Fibroblast of the conjunctiva (primary cell): ENCODE measurements at regions not wholly inside any gene's neighbourhood (a gene's known extent, or its start where the extent isn't known, plus 50 kb on each side); places are given as distances from the start of the nearest gene placed in this dataset.
A peak's percentile ranks its signal among the peaks of the same experiment; 100 is the strongest.

Source experiments
- DNase-seq: peaks from one replicate; pipeline ENCODE4 v3.0.0-alpha.2; 2010; ENCODE audit warnings: low read depth

DNA sequence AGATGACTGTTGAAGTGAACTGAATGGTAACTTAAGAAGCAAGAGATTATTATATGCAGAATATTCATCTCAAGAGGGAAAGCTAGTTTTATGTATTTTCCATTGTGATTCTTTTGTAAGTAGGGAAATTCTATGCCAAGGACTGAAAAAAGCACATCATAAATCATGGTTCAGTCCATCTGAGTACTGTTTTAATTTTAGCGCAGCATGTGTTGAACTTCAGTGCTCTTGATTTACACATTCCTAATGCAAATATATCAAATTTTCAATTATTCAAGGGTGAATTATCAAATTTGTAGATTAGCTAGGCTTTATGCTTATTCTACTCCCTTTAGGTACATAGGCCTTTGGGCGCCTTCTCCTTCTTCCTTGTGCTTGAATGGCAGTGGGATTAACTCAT is 50.3 kb upstream of the TCF12 start:
- no peak for DNase-seq

DNA sequence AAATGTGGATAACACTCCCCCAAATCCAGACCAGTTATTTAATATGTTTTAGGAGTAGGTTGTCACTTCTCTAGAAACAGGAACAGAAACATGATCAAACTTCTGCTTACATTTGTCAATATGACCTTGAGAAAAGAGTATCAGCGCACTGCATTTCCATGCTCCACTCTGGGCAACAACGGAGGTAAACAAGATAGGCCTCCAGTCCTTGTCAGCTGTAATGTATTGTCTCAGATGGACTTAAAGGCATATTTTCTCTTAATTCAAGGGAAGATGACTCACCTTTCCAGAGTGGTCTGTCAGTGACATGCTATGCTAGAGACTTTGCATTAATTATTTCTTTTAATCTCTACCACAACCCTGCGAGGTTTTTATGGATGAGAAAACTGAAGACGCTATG is 51.6 kb upstream of the TCF12 start:
- no peak for DNase-seq

- no peak for DNase-seq
These were observed 60.6 kb upstream of the TCF12 start for GRCh38 chr15:56857828-56858227.

DNA sequence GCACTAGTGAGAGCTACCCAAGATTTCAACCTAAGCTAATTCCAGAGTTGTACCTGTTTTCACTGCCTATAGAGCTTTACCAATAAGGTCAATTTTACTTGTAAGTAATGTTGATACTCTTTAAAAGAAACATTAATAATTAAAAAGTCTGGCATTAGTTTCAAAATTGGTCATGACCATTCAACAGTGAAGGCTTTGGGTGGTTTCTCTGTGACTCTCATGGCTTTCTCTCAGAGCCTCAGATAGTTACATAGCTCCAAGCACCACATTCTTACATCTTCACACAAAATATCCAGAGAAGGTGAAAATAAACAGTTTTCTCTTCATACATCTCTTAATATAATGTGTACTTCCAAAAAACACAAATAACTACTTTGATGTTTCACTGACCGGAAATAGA is 61.5 kb upstream of the TCF12 start:
- DNase-seq, result no peak

- DNase-seq, result no peak
These were observed 73.6 kb upstream of the TCF12 start for GRCh38 chr15:56844892-56845291.

DNA sequence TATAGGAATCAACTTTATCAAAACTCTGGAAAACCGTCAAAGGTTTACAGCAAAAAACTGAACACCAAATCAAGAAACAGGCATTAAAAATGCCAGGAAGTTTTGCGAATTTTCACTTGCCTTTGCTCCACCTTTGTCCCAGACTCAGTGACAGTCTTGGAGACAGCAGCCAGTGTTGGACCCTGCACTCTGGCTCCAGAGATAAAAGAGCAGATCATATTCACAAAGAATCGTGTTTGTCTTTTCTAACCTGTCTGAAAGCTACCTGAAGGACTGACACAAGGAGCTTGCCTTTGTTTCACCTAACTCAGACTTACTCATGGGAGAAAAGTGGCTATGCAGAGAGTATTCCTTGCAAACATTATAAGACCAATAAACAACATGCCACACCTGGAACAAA is 74.0 kb upstream of the TCF12 start:
- DNase-seq, result no peak

DNA sequence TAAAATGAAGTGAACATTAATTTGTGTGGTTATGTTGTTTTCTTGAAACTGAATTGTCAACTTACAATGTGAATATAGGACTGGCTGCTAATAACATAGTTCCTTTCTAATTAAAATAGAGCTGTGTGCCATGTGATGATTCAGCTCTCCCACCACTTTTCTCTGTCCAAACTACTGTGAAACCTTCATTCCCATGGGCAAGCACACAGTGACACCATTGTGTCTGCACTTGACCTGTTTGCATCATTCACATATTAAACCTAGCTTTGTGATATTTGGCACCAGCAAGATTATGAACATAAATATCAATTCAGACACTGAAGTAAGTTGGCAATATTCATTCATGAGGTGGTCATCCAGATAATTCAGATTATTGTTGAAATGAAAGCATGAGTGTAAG is 78.8 kb upstream of the TCF12 start:
- DNase-seq, result no peak

DNA sequence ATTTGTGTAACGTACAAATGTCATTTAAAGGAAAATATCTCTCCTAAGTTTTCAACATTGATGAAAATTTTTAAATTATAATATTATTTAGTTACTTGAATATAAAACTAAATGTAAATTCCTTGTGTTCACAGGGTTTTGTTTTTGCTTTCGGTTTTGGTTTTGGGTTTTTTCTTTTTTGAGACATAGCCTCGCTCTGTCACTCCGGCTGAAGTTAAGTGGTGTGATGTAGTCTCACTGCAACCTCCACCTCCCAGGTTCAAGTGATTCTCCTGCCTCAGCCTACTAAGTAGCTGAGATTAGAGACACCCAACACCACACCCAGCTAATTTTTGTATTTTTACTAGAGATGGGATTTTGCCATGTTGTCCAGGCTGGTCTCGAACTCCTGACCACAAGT is 79.3 kb upstream of the TCF12 start:
- DNase-seq, result no peak

GRCh38 chr15:56838085-56838484 is 80.4 kb upstream of the TCF12 start:
- no peak for DNase-seq

- no peak for DNase-seq
These were observed 81.2 kb upstream of the TCF12 start for GRCh38 chr15:56837273-56837672.

DNA sequence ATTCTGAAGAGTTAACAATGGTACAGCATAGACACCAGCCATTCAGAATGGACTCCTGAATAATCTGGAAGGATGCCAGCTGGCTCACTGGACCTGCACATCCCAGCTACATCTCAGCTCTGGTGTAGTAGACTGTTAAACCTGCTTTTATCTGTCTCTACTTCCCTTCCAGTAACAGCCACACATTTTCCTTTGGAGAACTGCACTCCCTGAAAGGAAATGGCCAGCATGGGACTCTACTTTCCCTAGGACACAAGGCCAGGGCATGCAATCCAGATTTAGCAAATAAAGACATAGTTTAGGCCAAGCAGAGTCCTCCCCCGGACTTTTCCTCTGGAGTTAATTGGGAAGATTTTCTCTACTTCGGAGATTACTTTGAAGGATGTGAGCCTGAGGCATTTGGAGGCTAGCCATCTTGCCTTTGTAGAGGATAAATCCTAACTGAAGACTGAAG is 82.7 kb upstream of the TCF12 start:
- no peak for DNase-seq

- DNase-seq, result peak; percentile 41
These were observed 86.3 kb upstream of the TCF12 start for GRCh38 chr15:56832125-56832524.

DNA sequence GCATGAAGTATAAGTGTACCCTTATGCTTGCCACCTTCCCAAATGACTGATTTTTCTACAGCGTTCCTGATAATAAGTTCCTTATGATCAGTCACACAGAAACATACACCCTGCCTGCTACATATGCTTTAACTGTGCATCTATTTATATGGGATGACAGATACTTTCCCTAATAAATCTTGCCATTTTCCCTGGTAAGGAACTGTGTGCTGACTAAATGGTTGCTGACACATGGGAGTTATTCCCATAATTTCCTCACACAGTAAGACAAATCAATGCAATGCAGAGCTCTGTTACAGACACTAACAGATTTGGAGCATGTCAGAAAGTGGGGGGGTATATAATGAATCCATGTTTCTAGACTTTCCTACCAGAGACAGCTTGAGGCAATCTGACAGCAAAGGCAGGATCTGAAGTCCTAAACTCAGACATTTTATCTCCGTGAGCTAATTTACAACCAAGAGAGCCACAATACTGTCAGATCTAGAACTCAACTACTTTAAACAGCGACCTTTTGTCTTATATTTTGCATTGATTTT is 86.9 kb upstream of the TCF12 start:
- no peak for DNase-seq

DNA sequence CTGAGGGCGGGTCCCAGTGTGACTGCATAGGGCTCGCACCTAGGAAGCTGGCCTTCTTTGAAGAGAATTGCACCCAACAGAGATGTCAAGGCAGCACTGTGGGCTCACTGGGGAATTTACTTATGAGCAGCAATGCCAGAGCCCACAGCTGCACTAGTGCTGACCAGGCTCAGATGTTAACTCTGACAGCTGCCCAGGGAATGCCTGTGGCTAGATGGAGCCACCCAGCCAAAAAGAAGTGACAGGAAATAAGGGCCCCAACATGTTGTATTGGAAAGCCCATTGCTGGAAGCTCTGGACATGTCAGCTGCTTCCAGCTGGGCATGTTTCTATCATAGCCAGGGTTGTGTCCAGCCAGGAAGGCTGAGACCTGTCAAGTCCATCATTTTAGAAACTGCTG is 90.9 kb upstream of the ZNF280D start:
- no peak for DNase-seq

DNA sequence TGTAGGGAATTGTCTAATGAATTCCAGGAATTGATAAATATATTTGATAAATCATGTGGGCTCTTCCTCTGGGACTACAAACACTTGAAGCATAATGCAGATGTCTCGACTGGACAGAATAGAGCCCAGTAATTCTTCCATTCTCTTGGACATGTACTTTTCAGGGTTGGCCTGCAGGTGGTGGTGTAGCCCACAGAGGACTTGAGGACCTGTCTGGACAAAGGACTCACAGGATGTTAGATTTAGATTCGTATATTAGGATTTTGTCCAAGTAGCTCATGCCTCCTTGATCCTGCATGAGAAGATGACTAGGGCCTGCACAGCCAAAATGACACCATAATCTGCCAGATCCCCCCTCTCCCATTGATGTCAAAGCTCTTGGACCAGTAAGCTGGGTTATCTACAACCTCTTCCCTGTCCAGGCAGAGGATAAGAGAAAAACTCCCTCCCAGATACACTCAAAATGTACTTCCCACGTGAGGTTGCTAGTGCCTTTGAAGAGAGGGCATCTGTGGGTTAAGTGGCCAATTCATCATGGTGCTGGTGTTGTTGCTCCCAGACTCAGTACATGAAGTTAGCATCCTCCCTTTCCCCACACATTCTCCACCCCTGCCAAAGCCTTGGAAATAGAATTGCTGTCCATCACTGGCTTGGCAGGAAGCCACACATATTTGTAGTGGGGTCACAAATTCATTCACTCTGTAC is 88.6 kb upstream of the ZNF280D start:
- peak; percentile 70 for DNase-seq

GRCh38 chr15:56820333-56820732 is 87.0 kb upstream of the ZNF280D start:
- DNase-seq, result no peak

DNA sequence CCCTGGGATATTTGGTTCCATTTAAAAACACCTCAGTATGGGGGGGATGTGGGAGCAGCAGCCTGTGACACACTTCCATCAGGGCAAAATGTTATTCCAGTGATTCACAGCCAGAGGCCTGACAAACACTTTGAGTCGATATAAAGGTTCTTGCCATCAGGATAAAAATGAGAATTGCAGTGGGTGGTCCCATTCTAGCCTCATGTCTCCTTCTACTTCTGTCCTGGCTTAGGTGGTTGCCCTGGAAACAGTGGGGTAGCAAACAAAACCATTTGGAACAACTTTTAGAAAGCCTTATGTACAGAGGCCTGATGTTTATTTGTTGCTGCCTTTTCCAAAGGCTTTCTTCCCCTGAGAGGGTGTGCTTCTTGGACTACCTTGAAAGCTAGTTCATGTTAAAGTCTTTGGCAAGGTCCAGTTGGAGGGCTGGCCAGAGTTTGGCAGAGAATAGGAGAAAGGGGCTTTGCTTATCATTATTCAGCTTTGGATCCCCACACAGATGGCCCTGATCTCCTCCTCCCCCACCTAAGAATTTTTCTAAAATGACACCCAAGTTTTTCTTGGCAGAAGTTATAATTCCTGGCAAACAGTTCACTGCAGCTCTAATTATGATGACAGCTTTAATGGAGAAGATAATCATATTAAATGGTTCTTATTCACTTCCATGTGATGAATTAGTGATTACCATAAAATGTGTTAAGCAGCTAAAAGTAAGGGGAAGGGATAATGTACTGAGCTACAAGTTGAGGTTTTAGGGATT is 84.2 kb upstream of the ZNF280D start:
- no peak for DNase-seq

DNA sequence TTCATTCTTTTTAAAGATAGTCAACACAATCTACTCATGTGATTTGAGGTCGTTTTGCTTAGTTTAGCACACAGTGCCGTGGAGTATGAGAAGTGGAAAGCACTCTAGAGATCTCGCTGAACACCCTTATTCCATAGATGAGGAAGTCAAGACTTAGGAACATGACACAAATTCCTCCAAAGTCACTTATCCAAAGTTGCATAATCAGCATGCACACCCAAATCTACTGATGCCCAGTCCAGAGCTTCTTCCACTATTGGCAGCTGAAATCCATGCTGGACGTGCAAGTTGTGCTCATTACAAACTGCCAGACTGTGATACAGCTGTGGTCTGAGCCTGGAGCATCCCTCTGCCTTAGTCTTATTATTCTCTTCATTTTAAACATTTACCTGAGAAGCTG is 83.5 kb upstream of the ZNF280D start:
- DNase-seq, result no peak

GRCh38 chr15:56815247-56815646 is 81.9 kb upstream of the ZNF280D start:
- DNase-seq, result no peak

DNA sequence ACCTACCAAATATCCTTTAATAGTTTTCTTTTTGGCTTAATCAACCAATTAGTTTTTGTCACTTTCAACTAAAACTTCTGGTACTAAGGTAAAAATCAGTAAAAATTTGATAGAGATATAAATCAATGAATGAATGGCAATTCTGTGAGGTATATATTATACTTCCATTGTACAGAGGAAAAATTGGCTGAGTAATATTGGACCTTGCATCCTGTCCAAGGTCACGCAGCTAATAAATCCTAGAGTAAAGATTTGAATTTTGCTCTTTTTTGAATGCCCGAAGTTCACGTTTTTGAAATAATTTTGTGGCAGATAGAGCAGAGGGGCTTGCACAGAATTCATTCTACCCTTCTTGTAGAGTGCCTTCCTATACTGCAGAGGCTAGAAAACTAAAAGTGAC is 81.1 kb upstream of the ZNF280D start:
- no peak for DNase-seq

DNA sequence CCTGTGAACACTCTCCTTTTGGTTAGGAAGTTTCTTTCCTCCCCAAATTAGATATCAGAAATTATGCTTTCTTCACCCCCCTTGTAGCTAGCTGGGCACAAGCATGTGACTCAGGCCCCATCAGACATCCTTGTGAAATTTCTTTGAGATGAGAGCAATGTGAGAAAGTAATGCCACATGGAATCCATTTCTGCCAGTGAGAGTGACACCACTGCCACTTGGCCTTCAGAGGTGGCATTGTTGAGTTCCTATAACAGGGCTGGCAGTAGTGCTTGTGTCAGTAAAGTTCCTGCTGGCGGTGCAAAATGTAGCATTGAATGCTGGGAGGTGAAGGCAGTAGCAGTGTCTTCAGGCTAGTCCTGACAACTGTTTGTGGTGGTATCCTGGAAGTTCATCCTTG is 80.7 kb upstream of the ZNF280D start:
- DNase-seq, result no peak

GRCh38 chr15:56812961-56813360 is 79.7 kb upstream of the ZNF280D start:
- no peak for DNase-seq

- no peak for DNase-seq
These were observed 78.9 kb upstream of the ZNF280D start for GRCh38 chr15:56812221-56812620.

- DNase-seq, result no peak
These were observed 78.3 kb upstream of the ZNF280D start for GRCh38 chr15:56811586-56811985.
